ENCODE measurements at regions not wholly inside any gene's neighbourhood (a gene's known extent, or its start where the extent isn't known, plus 50 kb on each side); places are given as distances from the start of the nearest gene placed in this dataset.

GRCh38 chr11:111069066-111069465 is 176.5 kb upstream of the POU2AF2 start:
- no peak overlapping the region for H3K27ac Mint-ChIP-seq
- no peak for DNase-seq
- H3K36me3 Mint-ChIP-seq (ENCODE audit: insufficient read depth in 2 of 2): no peaks in the 10 kb centered on the region
- ATAC-seq (replicated peaks in 1 of 2): no peak
- H3K9me3 Mint-ChIP-seq: peaks cover 2 to 3% of the 10 kb centered on the region in 2 donors
- no peak overlapping the region for H3K4me3 Mint-ChIP-seq
- H3K4me1 Mint-ChIP-seq (ENCODE audit: low read depth): no peaks in the 10 kb centered on the region
- no peaks in the 10 kb centered on the region for H3K27me3 Mint-ChIP-seq (ENCODE audit: low read depth)

- ATAC-seq (replicated peaks in 1 of 2): no peak
- H3K36me3 Mint-ChIP-seq (ENCODE audit: insufficient read depth in 2 of 2): no peaks in the 10 kb centered on the region
- no peak overlapping the region for H3K4me3 Mint-ChIP-seq
Measured at GRCh38 chr11:111067994-111068393, 177.5 kb upstream of the POU2AF2 start.

GRCh38 chr11:111066846-111067245 is 178.7 kb upstream of the POU2AF2 start:
- H3K27ac Mint-ChIP-seq: no peak overlapping the region
- H3K27me3 Mint-ChIP-seq (ENCODE audit: low read depth): no peaks in the 10 kb centered on the region
- no peaks in the 10 kb centered on the region for H3K36me3 Mint-ChIP-seq (ENCODE audit: insufficient read depth in 2 of 2)
- no peaks in the 10 kb centered on the region for H3K4me1 Mint-ChIP-seq (ENCODE audit: low read depth)
- H3K9me3 Mint-ChIP-seq: peaks cover 2 to 3% of the 10 kb centered on the region in 2 donors
- no peak for DNase-seq
- no peak for ATAC-seq (replicated peaks in 1 of 2)
- H3K4me3 Mint-ChIP-seq: no peak overlapping the region

More at GRCh38 chr11:111067994-111068393, 177.5 kb upstream of the POU2AF2 start:
- Mint-ChIP-seq H3K9me3 (peaks cover 2 to 3% of the 10 kb centered on the region in 2 donors), H3K27me3 (ENCODE audit: low read depth) (no peaks in the 10 kb centered on the region), H3K4me1 (ENCODE audit: low read depth) (no peaks in the 10 kb centered on the region), H3K27ac (no peak overlapping the region)
- no peak for DNase-seq

GRCh38 chr11:111063726-111064517 is 181.6 kb upstream of the POU2AF2 start:
- Mint-ChIP-seq H3K36me3 (ENCODE audit: insufficient read depth in 2 of 2) (no peaks in the 10 kb centered on the region), H3K4me3 (no peak overlapping the region), H3K27me3 (ENCODE audit: low read depth) (no peaks in the 10 kb centered on the region), H3K9me3 (peaks cover 2 to 3% of the 10 kb centered on the region in 2 donors), H3K27ac (no peak overlapping the region), H3K4me1 (ENCODE audit: low read depth) (no peaks in the 10 kb centered on the region)
- DNase-seq (no peak), ATAC-seq (replicated peaks in 1 of 2) (no peak)

- DNase-seq (no peak), ATAC-seq (replicated peaks in 1 of 2) (no peak)
- H3K4me1 Mint-ChIP-seq (ENCODE audit: low read depth): no peaks in the 10 kb centered on the region
- H3K36me3 Mint-ChIP-seq (ENCODE audit: insufficient read depth in 2 of 2): no peaks in the 10 kb centered on the region
- H3K27ac Mint-ChIP-seq: no peak overlapping the region
- peaks cover 0 to 1% of the 10 kb centered on the region in 2 donors for H3K9me3 Mint-ChIP-seq
- H3K27me3 Mint-ChIP-seq (ENCODE audit: low read depth): no peaks in the 10 kb centered on the region
- H3K4me3 Mint-ChIP-seq: no peak overlapping the region
Measured at GRCh38 chr11:111062420-111062819, 183.1 kb upstream of the POU2AF2 start.

- H3K4me3 Mint-ChIP-seq: no peak overlapping the region
- no peaks in the 10 kb centered on the region for H3K9me3 Mint-ChIP-seq
- no peak overlapping the region for H3K27ac Mint-ChIP-seq
- no peaks in the 10 kb centered on the region for H3K27me3 Mint-ChIP-seq (ENCODE audit: low read depth)
- no peak for DNase-seq
- no peaks in the 10 kb centered on the region for H3K4me1 Mint-ChIP-seq (ENCODE audit: low read depth)
- no peak for ATAC-seq (replicated peaks in 1 of 2)
- H3K36me3 Mint-ChIP-seq (ENCODE audit: insufficient read depth in 2 of 2): no peaks in the 10 kb centered on the region
Measured at GRCh38 chr11:111059726-111060125, 185.8 kb upstream of the POU2AF2 start.

GRCh38 chr11:111049131-111049530 is 196.4 kb upstream of the POU2AF2 start:
- H3K9me3 Mint-ChIP-seq: no peaks in the 10 kb centered on the region
- H3K36me3 Mint-ChIP-seq (ENCODE audit: insufficient read depth in 2 of 2): no peaks in the 10 kb centered on the region
- H3K27me3 Mint-ChIP-seq (ENCODE audit: low read depth): no peaks in the 10 kb centered on the region
- no peaks in the 10 kb centered on the region for H3K4me1 Mint-ChIP-seq (ENCODE audit: low read depth)
- H3K27ac Mint-ChIP-seq: no peak overlapping the region
- no peak for ATAC-seq (replicated peaks in 1 of 2)
- H3K4me3 Mint-ChIP-seq: no peak overlapping the region
- no peak for DNase-seq

GRCh38 chr11:111047374-111047773 is 198.2 kb upstream of the POU2AF2 start:
- no peak for DNase-seq
- Mint-ChIP-seq H3K4me3 (no peak overlapping the region), H3K9me3 (no peaks in the 10 kb centered on the region), H3K36me3 (ENCODE audit: insufficient read depth in 2 of 2) (no peaks in the 10 kb centered on the region), H3K4me1 (ENCODE audit: low read depth) (no peaks in the 10 kb centered on the region), H3K27me3 (ENCODE audit: low read depth) (no peaks in the 10 kb centered on the region), H3K27ac (no peak overlapping the region)
- no peak for ATAC-seq (replicated peaks in 1 of 2)

- H3K27me3 Mint-ChIP-seq (ENCODE audit: low read depth): no peaks in the 10 kb centered on the region
- DNase-seq: no peak
- no peaks in the 10 kb centered on the region for H3K9me3 Mint-ChIP-seq
- no peak for ATAC-seq (replicated peaks in 1 of 2)
- H3K4me1 Mint-ChIP-seq (ENCODE audit: low read depth): no peaks in the 10 kb centered on the region
- no peak overlapping the region for H3K4me3 Mint-ChIP-seq
- no peaks in the 10 kb centered on the region for H3K36me3 Mint-ChIP-seq (ENCODE audit: insufficient read depth in 2 of 2)
- H3K27ac Mint-ChIP-seq: no peak overlapping the region
Measured at GRCh38 chr11:111046291-111046690, 199.2 kb upstream of the POU2AF2 start.

- H3K9me3 Mint-ChIP-seq: no peaks in the 10 kb centered on the region
- no peak overlapping the region for H3K4me3 Mint-ChIP-seq
- ATAC-seq (replicated peaks in 1 of 2) (no peak), DNase-seq (no peak)
- no peaks in the 10 kb centered on the region for H3K36me3 Mint-ChIP-seq (ENCODE audit: insufficient read depth in 2 of 2)
- H3K4me1 Mint-ChIP-seq (ENCODE audit: low read depth): no peaks in the 10 kb centered on the region
- no peaks in the 10 kb centered on the region for H3K27me3 Mint-ChIP-seq (ENCODE audit: low read depth)
- H3K27ac Mint-ChIP-seq: no peak overlapping the region
Measured at GRCh38 chr11:111045874-111046273, 199.7 kb upstream of the POU2AF2 start.

GRCh38 chr11:111045407-111045803 is 200.1 kb upstream of the POU2AF2 start:
- H3K4me1 Mint-ChIP-seq (ENCODE audit: low read depth): no peaks in the 10 kb centered on the region
- H3K36me3 Mint-ChIP-seq (ENCODE audit: insufficient read depth in 2 of 2): no peaks in the 10 kb centered on the region
- no peaks in the 10 kb centered on the region for H3K9me3 Mint-ChIP-seq
- no peak for ATAC-seq (replicated peaks in 1 of 2)
- H3K4me3 Mint-ChIP-seq: no peak overlapping the region
- H3K27ac Mint-ChIP-seq: no peak overlapping the region
- H3K27me3 Mint-ChIP-seq (ENCODE audit: low read depth): no peaks in the 10 kb centered on the region
- DNase-seq: no peak

- ATAC-seq (replicated peaks in 1 of 2) (no peak), DNase-seq (no peak)
- H3K4me1 Mint-ChIP-seq (ENCODE audit: low read depth): no peaks in the 10 kb centered on the region
- no peaks in the 10 kb centered on the region for H3K36me3 Mint-ChIP-seq (ENCODE audit: insufficient read depth in 2 of 2)
- no peak overlapping the region for H3K4me3 Mint-ChIP-seq
- H3K9me3 Mint-ChIP-seq: no peaks in the 10 kb centered on the region
- no peak overlapping the region for H3K27ac Mint-ChIP-seq
- no peaks in the 10 kb centered on the region for H3K27me3 Mint-ChIP-seq (ENCODE audit: low read depth)
Measured at GRCh38 chr11:111044751-111045406, 200.6 kb upstream of the POU2AF2 start.

GRCh38 chr11:111039982-111040381 is 205.5 kb upstream of the POU2AF2 start:
- H3K9me3 Mint-ChIP-seq: peaks cover 4% of the 10 kb centered on the region in 2 donors
- no peak for ATAC-seq (replicated peaks in 1 of 2)
- no peaks in the 10 kb centered on the region for H3K4me1 Mint-ChIP-seq (ENCODE audit: low read depth)
- no peaks in the 10 kb centered on the region for H3K27me3 Mint-ChIP-seq (ENCODE audit: low read depth)
- H3K27ac Mint-ChIP-seq: no peak overlapping the region
- DNase-seq: no peak
- peaks cover 0 to 2% of the 10 kb centered on the region in 2 donors for H3K36me3 Mint-ChIP-seq (ENCODE audit: insufficient read depth in 2 of 2)
- H3K4me3 Mint-ChIP-seq: no peak overlapping the region
